ENCODE measurements at regions not wholly inside any gene's neighbourhood (a gene's known extent, or its start where the extent isn't known, plus 50 kb on each side); places are given as distances from the start of the nearest gene placed in this dataset.
"Not testable (repeated sequence)": the region's sequence is repeated elsewhere in the genome, so short reads cannot be mapped to it uniquely, and the experiment has no call there.

GRCh38 chr12:126042286-126042685 lies 977.1 kb downstream of the AACS start:
- no peak for DNase-seq
- no peak overlapping the region for H3K27ac ChIP-seq
- 78 to 87% (median 84%) methylated on average over 5 of the region's 5 CpGs for WGBS, 5 donors
- H3K27me3 ChIP-seq (replicated peaks in 1 of 7), result no peaks in the 10 kb centered on the region
- intact Hi-C loops (cut with DNase I; ENCODE audit: low total_unique reads), result no loop called here
- H3K4me3 ChIP-seq, result no peak overlapping the region
- TF ChIP-seq POLR2AphosphoS5 (IDR thresholded peaks at IDR 0.05), result no peak
- no peak for TF ChIP-seq CTCF (IDR thresholded peaks at IDR 0.05 in 8 of 11, conservative IDR thresholded peaks at IDR 0.05 in 3 of 11)
- no peak for TF ChIP-seq POLR2A (IDR thresholded peaks at IDR 0.05)
- H3K9me3 ChIP-seq, result peaks cover 0 to 50% (median 6%) of the 10 kb centered on the region in 8 donors
- H3K36me3 ChIP-seq, result no peaks in the 10 kb centered on the region
- no peaks in the 10 kb centered on the region for H3K4me1 ChIP-seq

- DNase-seq; H3K4me1 ChIP-seq; H3K4me3 ChIP-seq; intact Hi-C loops (cut with DNase I; ENCODE audit: low total_unique reads); H3K36me3 ChIP-seq; H3K27me3 ChIP-seq (replicated peaks in 1 of 7); H3K27ac ChIP-seq: not testable (repeated sequence)
- peaks cover 0 to 16% (median 2%) of the 10 kb centered on the region in 8 donors for H3K9me3 ChIP-seq
- WGBS, 5 donors, result 51 to 65% (median 60%) methylated on average over 5 of the region's 5 CpGs
Observed at GRCh38 chr12:126049501-126049900, 984.3 kb downstream of the AACS start.

- 50 to 73% (median 58%) methylated on average over 6 of the region's 6 CpGs for WGBS, 5 donors
- intact Hi-C loops (cut with DNase I; ENCODE audit: low total_unique reads), result no loop called here
Observed at GRCh38 chr12:126051611-126052107, 986.4 kb downstream of the AACS start.

GRCh38 chr12:126055521-126055920 lies 990.3 kb downstream of the AACS start:
- H3K4me1 ChIP-seq, result no peaks in the 10 kb centered on the region
- no peaks in the 10 kb centered on the region for H3K27me3 ChIP-seq (replicated peaks in 1 of 7)
- H3K4me3 ChIP-seq, result no peak overlapping the region
- H3K27ac ChIP-seq, result no peak overlapping the region
- no peaks in the 10 kb centered on the region for H3K36me3 ChIP-seq
- DNase-seq, result no peak
- WGBS, 5 donors, result 66 to 86% (median 72%) methylated on average over 4 of the region's 4 CpGs
- H3K9me3 ChIP-seq, result no peaks in the 10 kb centered on the region
- no peak for TF ChIP-seq CTCF (IDR thresholded peaks at IDR 0.05 in 8 of 11, conservative IDR thresholded peaks at IDR 0.05 in 3 of 11)
- TF ChIP-seq POLR2A (IDR thresholded peaks at IDR 0.05), result no peak
- TF ChIP-seq POLR2AphosphoS5 (IDR thresholded peaks at IDR 0.05), result no peak
- intact Hi-C loops (cut with DNase I; ENCODE audit: low total_unique reads), result no loop called here

More at GRCh38 chr12:126051611-126052107, 986.4 kb downstream of the AACS start:
- Histone ChIP-seq H3K27ac (no peak overlapping the region), H3K4me3 (no peak overlapping the region), H3K27me3 (replicated peaks in 1 of 7) (no peaks in the 10 kb centered on the region), H3K4me1 (no peaks in the 10 kb centered on the region), H3K9me3 (peaks cover 0 to 3% (median 0%) of the 10 kb centered on the region in 8 donors), H3K36me3 (no peaks in the 10 kb centered on the region)
- TF ChIP-seq POLR2A (IDR thresholded peaks at IDR 0.05), result no peak
- TF ChIP-seq CTCF (IDR thresholded peaks at IDR 0.05 in 8 of 11, conservative IDR thresholded peaks at IDR 0.05 in 3 of 11), result no peak
- no peak for TF ChIP-seq POLR2AphosphoS5 (IDR thresholded peaks at IDR 0.05)
- no peak for DNase-seq

GRCh38 chr12:126061777-126062176 lies 996.5 kb downstream of the AACS start:
- intact Hi-C loops (cut with DNase I; ENCODE audit: low total_unique reads), result no loop called here
- no peaks in the 10 kb centered on the region for H3K4me1 ChIP-seq
- no peak for TF ChIP-seq POLR2AphosphoS5 (IDR thresholded peaks at IDR 0.05)
- no peak for TF ChIP-seq POLR2A (IDR thresholded peaks at IDR 0.05)
- no peak for TF ChIP-seq CTCF (IDR thresholded peaks at IDR 0.05 in 8 of 11, conservative IDR thresholded peaks at IDR 0.05 in 3 of 11)
- no peaks in the 10 kb centered on the region for H3K27me3 ChIP-seq (replicated peaks in 1 of 7)
- 55 to 74% (median 70%) methylated on average over 6 of the region's 6 CpGs for WGBS, 5 donors
- no peak overlapping the region for H3K27ac ChIP-seq
- no peaks in the 10 kb centered on the region for H3K36me3 ChIP-seq
- peaks cover 0 to 12% (median 0%) of the 10 kb centered on the region in 8 donors for H3K9me3 ChIP-seq
- DNase-seq, result no peak
- no peak overlapping the region for H3K4me3 ChIP-seq
